Dermis microvascular lymphatic vessel endothelial cell (primary cell): ENCODE measurements at regions not wholly inside any gene's neighbourhood (a gene's known extent, or its start where the extent isn't known, plus 50 kb on each side); places are given as distances from the start of the nearest gene placed in this dataset.
A peak's percentile ranks its signal among the peaks of the same experiment; 100 is the strongest.

Source experiments
- DNase-seq, 2 donors: peaks; one replicate each; pipeline versions ENCODE4 v3.0.0 to v3.0.0-alpha.2; 2010; ENCODE audit warnings: low read depth in 2 of 2

DNA sequence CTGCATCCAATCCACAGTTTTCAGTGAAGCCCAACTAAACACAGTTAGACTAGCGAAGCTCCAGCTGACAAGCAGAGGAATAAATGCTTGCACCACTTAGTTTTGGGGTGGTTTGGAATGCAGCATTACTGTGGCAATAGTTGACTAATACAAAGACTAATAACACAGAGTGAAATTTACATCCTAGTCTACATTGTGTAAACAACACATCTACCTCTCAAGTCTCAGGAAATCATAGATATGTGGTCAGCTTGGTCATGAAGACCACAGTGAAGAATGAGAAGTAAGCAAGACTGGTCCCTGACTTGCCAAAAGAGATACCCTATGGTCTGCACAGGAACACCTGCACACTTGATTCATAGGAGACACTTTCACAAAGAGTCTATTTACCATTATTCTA, 155.1 kb upstream of the TANK start:
- no peak for DNase-seq

DNA sequence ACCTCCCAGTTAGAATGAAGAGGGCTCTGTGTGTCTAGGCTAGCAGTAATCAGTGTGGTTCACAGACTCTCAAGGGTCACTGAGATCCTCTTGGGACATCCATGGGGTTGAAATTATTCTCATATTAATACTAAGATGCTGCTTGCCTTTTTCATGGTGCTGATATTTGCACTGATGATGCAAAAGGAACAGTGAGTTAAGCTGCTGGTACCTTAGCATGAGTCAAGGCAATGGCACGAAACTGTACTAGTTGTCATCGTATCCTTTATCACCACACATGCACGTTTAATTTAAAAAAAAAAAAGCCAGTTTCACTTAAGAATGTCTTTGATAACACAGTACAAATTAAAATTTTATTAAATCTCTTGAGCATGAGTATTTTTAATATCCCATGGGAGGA, 151.9 kb upstream of the TANK start:
- DNase-seq, result no peak

DNA sequence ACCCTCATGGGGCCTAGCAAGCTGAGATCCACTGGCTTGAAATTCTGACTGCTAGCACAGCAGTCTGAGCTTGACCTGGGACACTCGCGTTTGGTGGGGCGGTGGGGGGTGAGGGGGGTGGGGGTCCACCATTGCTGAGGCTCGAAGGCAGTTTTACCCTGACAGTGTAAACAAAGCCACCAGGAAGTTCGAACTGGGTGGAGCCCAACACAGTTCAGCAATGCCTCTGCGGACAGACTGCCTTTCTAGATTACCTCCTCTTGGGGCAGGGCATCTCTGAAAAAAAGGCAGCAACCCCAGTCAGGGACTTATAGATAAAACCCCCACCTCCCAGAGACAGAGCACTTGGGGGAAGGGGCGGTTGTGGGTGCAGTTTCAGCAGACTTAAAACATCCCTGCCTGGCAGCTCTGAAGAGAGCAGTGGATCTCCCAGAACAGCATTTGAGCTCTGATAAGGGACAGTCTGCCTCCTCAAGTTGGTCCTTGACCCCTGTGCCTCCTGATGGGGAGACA, 149.7 kb upstream of the TANK start:
- DNase-seq, result no peak

DNA sequence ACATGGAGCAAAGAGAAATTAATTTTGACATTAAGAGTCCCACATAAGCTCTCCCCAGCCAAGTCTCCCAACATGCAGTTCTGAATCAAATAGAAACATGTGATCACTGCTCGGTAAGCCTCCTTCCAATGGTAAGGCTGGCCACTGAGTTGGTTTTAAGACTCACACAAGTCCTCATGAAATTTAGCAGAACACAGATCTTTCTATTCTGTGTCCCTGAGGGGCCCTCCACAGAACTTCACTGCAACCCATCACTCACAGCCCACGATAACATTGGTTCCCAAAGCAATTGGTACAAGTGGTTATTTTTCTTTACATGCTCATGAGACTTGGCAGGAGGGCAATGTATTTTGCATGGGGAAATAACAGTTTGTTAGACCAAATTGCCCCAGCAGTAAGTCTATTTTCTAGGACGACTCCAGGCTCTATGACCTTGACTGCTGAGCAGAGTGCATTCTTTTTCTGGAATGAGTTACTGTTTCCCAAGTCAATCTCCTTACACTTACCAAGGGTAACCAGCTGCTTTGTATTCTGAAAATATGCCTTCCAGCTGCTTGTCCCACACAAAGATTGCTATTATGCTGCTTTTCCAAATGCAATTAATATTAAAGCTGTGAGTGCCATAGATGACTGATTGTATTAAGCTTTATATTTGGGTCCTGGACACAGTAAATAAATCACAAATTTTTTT, 142.3 kb upstream of the TANK start:
- DNase-seq, result no peak

DNA sequence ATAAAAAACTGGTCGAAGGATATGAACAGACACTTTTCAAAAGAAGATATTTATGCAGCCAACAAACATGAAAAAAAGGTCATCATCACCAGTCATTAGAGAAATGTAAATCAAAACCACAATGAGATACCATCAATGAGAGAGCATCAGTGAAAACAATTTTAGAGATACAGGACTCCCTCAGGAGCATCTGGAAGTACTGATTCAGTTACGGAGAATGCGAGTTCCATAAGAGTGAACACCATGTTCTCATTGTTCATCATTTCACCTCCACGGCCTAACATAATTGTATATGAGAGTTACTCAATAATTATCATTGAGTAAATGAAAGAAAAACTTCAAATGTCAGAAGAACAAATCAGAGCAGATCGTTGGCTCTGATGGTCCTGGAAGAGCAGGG, 140.9 kb upstream of the TANK start:
- no peak for DNase-seq

DNA sequence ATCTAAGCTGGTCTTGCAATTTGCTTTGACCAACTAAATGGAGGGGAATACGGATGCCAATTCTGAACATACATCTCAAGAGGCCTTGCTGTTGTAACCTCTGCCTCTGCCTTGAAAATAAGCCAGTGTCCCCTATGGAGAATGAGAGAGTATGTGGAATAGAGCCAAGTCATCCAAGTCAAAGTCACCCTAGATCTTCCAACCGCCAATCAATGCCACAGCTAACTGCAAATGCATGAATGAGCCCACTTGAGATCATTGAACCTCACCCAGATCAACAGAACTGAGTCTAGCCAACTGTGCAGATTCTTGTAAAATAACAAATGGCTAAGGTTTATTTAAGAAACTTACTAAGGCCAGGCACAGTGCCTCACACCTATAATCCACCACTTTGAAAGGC, 139.8 kb upstream of the TANK start:
- no peak for DNase-seq

DNA sequence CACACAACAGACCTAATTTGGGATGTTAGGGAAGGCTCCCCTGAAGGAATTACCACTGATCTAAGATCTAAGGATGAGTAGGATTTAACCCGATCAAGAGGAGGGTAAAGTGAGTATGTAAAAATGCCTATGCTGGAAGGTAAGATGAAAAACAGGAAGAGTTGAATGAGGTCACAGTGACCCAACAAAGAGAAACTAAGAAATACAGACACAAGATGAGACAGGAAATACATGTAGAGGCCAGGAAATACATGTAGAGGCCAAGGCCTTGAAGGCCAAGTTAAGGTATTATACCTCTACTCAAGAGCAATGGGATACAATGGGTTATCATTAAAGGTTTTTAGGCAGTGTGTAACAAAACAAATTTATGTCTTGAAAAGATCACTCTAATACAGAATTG, 131.6 kb upstream of the TANK start:
- no peak for DNase-seq

DNA sequence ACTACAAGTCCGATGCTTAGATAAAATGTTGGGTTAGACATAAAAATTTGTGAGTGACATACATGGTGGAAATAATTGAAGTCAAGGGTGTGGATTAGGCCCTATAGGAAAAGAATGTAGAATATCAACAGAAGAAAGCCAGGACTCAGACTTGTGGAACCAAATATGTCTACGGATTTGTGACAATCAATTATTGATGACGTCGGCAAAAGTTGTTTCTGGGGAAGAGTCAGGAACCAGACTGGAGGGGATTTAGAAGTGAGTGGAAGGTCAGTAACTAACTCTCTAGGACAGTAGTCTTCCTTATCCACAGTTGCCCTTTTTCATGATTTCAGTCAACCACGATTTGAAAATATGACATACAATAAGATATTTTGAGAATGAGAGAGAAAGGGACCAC, 130.9 kb upstream of the TANK start:
- no peak for DNase-seq

DNA sequence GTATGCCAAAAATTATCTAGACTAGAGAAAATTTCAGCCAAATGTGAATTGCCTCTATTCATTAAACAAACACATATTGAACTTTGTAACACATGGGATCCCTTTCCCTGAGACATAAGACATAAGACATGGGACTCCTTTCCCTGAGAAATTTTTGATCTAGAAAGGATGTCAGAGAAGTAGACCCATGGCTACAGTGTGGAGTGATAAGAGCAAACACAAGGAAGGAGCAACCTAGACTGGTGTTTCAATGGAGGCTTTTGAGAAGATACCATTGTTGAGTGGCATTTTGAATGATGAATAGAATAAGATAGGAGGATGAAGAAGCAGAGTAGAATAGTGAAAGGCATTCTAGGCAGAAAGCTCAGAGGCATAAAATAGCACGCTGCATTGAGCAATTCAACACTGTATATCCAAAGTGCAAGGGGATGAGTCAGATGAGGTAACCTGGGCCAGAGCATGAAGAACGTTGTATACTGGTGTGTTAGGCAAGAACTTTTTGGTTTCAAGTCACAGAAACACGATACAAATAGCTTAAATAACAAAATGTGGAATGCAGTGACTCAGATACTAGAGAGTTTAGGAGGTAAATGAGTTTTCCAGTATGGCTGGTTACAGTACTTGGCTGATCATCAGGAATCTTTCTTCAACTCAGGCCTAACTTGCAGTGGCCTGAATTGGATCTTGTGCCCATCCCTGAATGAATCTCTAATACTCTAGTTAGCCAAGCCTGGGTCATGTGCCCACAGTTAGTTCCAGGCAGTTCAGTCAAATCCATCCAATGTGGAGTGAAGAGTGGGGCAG, 129.8 kb upstream of the TANK start:
- no peak for DNase-seq

DNA sequence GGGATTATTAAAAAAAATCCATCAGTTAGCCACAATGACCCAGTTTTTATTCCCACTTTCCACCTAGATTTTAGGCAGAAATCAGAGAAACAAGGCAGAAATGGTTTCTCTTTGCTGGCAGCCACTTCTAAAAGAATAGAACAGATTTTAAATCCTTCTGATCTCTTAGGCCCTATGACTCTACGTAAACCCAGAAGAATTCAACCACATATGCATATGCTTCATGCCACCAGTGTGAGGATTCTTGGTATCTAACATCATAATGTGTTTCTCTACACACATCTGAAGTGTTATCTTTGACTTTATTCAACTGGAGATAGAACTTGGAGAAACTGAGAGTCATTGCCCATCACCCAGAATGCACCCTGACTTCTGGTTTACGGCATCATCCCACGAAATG, 128.7 kb upstream of the TANK start:
- DNase-seq, result no peak

DNA sequence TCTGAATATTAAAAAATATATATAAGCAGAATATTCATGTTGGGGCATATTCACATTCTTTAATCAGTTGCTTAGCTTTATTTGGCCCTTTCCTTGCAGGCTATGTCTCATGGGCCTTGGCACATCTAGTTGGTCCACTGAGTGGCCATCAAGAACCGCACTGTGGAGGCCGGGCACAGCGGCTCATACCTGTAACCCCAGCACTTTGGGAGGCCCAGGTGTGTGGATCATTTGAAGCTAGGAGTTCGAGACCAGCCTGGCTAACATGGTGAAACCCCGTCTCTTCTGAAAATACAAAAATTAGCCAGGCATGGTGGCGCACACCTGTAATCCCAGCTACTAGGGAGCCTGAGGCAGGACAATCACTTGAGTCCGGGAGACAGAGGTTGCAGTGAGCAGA, 127.6 kb upstream of the TANK start:
- DNase-seq, result no peak

DNA sequence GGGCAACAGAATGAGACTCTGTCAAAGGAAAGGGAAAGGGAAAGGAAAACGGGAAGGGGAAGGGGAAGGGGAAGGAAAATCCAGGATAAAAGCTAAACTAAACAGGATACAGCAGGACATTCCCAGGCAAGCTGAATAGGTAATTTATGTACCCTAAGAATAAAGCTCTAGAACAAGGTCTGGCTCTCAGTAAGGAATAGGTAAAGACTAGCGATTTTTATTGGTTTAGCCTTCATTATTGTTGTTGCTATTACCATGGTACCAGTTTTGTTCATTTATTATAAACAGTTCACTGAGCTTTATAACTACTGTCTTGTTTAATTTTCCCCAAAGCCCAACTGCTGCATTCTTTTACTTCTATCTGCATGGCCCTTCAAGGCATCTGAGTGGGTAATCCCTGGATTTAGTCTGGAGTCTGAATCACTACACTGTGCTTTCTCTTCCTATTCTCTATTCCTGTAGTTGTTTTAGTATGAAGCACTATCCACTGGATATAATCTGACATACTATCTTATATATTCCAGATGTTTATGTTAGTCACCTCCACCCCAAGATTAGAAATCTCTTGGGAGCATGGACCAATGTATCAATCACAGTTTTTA, 127.1 kb upstream of the TANK start:
- no peak for DNase-seq

DNA sequence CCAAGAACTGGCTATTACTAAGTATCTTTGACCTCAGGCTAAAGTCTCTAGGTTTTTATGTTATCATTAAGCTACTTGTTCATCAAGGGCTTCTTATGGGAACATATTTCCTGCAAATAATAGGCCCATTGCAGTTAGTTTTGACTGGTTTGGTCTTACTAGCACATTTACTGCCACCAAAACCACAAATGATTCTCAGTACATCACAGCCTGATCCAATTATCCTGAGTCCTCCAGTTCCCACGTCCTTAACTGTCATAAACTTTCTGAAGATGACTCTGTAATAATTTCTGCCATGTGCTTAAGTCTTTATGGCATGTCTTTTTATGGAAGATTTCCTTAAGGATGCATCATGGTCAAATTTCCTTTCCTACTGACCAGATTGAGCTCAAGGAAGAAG, 123.3 kb upstream of the TANK start:
- DNase-seq, result no peak

DNA sequence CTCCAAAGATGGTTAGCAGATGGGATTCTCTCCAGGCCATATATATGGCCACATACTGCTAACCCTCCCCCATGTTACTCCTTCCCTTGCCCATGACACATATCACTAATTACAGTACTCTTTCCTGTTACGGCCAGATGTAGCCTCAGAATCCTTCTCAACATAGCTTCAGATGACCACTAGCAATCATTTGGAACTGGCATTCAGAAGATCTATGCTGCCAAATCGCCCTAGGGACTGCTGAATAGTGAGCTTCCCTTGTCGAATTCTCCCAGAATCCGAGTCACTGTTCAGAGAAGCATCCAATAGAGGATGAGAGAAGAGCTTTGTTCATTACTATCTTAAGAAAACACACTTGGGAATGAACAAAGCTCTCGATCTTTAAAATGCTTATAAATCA, 121.2 kb upstream of the TANK start:
- DNase-seq, result no peak

DNA sequence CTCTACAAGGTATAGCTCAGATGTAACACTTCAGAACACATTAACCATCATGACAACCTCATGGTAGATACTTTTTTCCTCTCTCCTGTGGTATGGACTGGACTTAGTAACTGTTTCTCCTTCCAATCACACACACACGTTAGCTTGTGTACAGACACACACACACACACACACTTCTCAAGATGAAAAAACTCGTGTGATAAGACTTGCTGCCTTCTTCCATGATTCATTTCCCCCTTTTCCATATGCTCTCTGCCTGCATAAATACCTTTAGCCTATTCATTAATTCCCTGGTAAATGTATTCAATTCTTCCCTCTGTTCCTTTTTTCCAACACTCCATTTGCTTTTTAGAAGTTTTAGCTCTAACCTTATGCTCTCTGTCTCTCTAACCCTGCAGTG, 118.9 kb upstream of the TANK start:
- peak in 1 of 2 donors; percentile 27 for DNase-seq

DNA sequence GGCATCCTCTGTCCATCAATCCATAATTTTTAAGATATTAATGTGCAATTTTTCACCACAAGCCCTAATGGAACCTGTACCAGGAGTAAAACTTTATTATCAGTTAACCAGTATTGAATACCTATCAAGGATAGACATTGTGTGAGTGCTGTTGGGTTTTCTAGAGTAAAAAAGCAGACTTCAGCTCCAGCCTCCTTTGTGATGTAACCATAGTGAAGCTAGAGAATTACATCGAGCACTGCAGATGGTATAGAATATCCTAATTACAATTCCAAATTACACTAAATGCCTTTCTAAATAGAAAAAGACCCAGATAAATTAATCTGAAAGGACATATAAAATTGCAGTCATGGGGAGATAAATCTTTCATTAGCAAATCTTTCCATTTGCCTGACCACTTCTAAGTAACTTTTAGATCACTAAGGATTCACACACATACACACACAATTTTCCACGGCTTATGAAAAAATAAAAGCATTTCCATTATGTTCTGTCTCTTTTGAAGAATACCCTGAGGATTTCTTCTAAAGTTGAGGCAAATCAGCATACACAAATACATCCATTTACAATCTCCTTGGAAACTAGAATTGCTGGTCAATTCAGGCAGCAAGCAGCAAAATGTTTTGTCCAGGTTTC, 117.1 kb upstream of the TANK start:
- DNase-seq, result no peak

DNA sequence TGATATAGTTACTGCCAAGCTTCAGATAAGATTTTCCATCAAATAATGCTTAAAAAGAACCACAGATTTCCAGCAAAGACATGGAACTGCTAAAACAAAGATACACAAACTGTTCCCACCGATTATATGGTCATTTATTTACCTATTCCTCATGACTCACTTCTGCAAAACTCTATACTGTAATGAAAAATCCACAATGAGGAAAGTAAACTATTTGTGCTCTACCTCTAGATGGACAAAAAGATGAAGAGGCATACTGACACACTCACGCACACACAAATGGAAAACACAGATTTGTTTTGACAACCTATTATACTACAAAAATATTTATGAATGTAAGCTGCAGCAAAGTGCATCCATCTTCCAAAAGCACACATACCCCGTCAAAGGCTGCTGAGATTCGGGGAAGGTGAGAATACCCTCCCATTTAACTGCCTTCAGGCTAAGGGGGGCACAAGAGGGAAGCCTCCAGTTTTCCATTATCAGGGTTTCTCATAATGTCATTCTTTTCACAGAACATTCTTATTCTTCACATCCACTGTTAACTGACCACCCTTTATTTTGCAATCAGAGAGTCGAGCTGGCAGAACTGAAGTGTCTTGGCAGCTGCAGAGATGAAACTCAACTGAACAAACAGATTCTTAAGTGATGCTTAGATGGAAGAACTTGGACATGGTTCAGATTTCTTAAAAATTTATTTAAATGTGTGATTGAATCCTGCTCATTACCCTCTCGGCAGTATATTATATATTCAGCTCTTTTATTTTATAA, 115.9 kb upstream of the TANK start:
- no peak for DNase-seq

DNA sequence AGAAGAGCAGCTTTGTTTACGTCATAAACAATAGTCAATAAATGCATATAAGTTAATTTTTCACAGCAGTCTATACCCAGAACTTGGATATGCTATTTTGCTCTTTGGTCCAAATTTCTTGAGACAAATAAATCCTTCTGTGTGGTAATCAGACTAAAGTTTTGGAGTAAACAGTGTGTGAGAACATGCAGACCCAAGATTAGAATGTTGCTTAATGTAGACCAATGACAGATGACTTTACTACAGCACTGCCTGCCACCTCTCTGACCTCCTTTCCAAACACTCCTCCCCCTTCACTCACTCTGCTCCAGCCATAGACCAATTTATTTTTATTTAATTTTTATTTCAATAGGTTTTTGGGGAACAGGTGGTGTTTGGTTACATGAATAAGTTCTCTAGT, 115.3 kb upstream of the TANK start:
- no peak for DNase-seq

DNA sequence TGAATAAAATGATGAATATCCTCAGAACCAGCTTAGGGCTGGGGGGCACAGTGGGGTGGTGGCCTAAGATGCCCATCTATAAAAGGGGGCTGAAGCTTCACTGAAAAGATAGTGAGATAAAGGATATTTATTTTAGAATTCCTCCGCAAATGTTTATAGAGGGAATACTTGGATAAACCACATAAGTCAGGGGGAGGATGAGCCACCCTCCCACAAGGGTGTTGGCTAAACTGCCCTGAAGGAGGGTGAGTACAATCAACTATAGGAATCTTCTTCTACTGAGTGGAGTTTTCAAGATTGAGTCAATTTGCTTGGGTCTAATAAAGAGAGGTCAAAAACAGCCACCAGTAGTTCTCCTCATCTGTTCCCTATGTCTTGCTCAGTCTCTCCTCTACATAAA, 114.5 kb upstream of the TANK start:
- no peak for DNase-seq

DNA sequence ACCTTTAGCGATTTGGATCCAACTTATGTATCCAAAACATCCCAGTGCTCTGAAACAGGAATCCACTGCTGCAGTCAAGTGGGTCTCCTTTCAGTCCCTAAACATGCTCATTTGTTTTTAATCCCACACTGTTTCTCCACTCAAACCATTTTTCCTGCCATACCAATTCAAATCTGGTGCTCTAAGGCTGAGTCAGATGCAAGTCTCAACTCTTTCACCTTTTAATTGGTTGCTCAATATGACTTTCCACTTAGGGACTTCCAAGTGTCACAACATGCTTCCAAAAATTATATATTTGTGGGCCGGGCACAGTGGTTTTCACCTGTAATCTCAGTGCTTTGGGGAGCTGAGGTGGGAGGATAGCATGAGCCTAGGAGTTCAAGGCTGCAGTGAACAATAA, 113.4 kb upstream of the TANK start:
- DNase-seq, result no peak

DNA sequence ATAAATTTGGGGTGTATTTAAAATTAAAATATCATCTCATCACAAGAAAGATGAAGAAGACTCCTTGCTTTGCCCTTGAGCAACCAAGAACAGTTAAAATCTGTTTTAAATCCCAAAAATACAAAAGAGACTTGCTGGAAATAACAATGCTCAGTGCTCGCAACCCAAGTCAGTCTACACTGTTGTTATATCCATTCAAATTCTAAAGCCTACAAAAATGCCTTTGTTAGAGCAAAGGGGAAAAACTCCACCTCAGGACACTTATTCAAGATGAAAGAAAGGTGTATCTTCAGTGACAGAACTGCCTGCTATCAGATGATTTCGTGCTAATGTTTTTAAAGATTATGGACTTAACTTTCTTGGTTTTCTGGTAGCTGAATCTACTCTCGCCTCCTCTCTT, 111.9 kb upstream of the TANK start:
- no peak for DNase-seq

DNA sequence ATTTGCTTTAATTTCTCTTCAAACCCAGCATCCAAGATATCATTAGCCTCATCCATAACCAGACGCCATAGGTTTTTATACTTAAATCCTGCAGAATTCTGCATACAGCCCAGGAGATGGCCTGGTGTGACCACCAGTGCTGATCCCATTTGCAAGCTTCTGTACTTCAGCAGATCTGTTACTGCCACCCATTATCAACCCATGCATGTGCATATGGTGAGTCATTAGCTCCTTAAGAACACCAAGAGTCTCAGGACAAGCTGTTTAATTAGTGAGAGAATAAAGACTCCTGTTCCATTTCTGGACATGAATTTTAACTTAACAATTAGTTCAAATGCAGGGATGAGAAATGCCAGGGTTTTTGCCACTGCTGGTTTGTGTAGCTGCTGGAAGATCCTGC, 110.7 kb upstream of the TANK start:
- no peak for DNase-seq
